ENCODE measurements at regions not wholly inside any gene's neighbourhood (a gene's known extent, or its start where the extent isn't known, plus 50 kb on each side); places are given as distances from the start of the nearest gene placed in this dataset.

DNA sequence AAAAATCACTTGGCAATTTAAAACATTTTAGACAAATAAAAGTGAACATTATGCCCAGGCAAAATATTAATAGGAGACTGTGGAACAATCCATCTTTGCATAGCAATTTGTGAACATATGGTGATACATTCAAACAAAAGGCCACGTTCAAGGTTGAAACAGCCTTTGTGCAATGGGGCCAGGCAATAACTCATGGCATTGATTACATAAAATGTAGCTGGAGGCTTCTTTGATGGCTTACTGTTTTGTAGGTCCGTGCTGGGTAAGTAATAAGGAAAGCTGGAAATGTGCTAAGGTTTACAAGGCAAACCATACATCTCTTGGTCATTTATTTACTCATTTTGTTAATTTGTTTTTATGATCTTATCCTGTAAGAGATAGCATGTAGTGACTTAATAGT is 651.8 kb downstream of the KCTD16 start:
- TF ChIP-seq POLR2A (IDR thresholded peaks at IDR 0.05; ENCODE audit: low read depth, low read length) (no peak), MAFK (IDR thresholded peaks at IDR 0.05; ENCODE audit: low read depth, low read length) (no peak), CEBPB (IDR thresholded peaks at IDR 0.05; ENCODE audit: low read depth, low read length) (no peak), RFX5 (IDR thresholded peaks at IDR 0.05; ENCODE audit: low read depth, low read length) (no peak), MXI1 (IDR thresholded peaks at IDR 0.05; ENCODE audit: borderline replicate concordance, low read depth, low read length) (no peak), SMC3 (IDR thresholded peaks at IDR 0.05; ENCODE audit: low read depth, low read length) (no peak), RAD21 (IDR thresholded peaks at IDR 0.05; ENCODE audit: low read length) (no peak), RCOR1 (IDR thresholded peaks at IDR 0.05; ENCODE audit: insufficient replicate concordance, low read length) (no peak), MAZ (IDR thresholded peaks at IDR 0.05; ENCODE audit: borderline replicate concordance, low read depth, low read length) (no peak), FOS (IDR thresholded peaks at IDR 0.05; ENCODE audit: low read depth, low read length) (no peak)
- TF ChIP-seq, protein P1, sequence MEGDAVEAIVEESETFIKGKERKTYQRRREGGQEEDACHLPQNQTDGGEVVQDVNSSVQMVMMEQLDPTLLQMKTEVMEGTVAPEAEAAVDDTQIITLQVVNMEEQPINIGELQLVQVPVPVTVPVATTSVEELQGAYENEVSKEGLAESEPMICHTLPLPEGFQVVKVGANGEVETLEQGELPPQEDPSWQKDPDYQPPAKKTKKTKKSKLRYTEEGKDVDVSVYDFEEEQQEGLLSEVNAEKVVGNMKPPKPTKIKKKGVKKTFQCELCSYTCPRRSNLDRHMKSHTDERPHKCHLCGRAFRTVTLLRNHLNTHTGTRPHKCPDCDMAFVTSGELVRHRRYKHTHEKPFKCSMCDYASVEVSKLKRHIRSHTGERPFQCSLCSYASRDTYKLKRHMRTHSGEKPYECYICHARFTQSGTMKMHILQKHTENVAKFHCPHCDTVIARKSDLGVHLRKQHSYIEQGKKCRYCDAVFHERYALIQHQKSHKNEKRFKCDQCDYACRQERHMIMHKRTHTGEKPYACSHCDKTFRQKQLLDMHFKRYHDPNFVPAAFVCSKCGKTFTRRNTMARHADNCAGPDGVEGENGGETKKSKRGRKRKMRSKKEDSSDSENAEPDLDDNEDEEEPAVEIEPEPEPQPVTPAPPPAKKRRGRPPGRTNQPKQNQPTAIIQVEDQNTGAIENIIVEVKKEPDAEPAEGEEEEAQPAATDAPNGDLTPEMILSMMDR (conservative IDR thresholded peaks at IDR 0.05; ENCODE audit: low read depth, low read length): no peak
- TF ChIP-seq, protein P2, sequence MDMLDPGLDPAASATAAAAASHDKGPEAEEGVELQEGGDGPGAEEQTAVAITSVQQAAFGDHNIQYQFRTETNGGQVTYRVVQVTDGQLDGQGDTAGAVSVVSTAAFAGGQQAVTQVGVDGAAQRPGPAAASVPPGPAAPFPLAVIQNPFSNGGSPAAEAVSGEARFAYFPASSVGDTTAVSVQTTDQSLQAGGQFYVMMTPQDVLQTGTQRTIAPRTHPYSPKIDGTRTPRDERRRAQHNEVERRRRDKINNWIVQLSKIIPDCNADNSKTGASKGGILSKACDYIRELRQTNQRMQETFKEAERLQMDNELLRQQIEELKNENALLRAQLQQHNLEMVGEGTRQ (IDR thresholded peaks at IDR 0.05; ENCODE audit: low read depth, low read length): no peak
- TF ChIP-seq, protein P3, sequence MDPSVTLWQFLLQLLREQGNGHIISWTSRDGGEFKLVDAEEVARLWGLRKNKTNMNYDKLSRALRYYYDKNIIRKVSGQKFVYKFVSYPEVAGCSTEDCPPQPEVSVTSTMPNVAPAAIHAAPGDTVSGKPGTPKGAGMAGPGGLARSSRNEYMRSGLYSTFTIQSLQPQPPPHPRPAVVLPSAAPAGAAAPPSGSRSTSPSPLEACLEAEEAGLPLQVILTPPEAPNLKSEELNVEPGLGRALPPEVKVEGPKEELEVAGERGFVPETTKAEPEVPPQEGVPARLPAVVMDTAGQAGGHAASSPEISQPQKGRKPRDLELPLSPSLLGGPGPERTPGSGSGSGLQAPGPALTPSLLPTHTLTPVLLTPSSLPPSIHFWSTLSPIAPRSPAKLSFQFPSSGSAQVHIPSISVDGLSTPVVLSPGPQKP (IDR thresholded peaks at IDR 0.05; ENCODE audit: borderline replicate concordance, low read depth, low read length): no peak

Data from IMR-90 (cell line).